Neural cell (in vitro differentiated cells): ENCODE measurements at regions not wholly inside any gene's neighbourhood (a gene's known extent, or its start where the extent isn't known, plus 50 kb on each side); places are given as distances from the start of the nearest gene placed in this dataset.

ENCODE experiments used
- H2AFZ ChIP-seq: fragments of 200-600, 300-800 bp; sonication (generic), shearing (Covaris generic); 2 replicates; pipeline ENCODE4 v1.6.0; 2014; ENCODE audit warnings: low read depth, mild to moderate bottlenecking, antibody characterized with exemption, low read length, moderate library complexity
- H3F3A ChIP-seq: fragments of 200-600 bp; shearing (Covaris generic); 2 replicates; pipeline ENCODE4 v1.6.1; 2016; ENCODE audit warnings: mild to moderate bottlenecking, moderate library complexity, mixed read lengths, antibody characterized with exemption, low read length; ENCODE audit not compliant: insufficient read depth, poor library complexity, severe bottlenecking
- H3K27ac ChIP-seq: fragments of 200-600, 300-800 bp; sonication (generic), shearing (Covaris generic); 2 replicates; pipeline ENCODE4 v1.5.1; 2014; ENCODE audit warnings: mild to moderate bottlenecking, low read length, moderate library complexity
- H3K27me3 ChIP-seq: fragments of 300-800, 200-600 bp; sonication (generic), shearing (Covaris generic); 2 replicates; pipeline ENCODE4 v1.6.0; 2014; ENCODE audit warnings: mild to moderate bottlenecking, low read depth, low read length, moderate library complexity; ENCODE audit not compliant: insufficient read depth
- H3K36me3 ChIP-seq: fragments of 300-800, 200-600 bp; sonication (generic), shearing (Covaris generic); 2 replicates; pipeline ENCODE4 v1.5.1; 2014; ENCODE audit warnings: mild to moderate bottlenecking, antibody characterized with exemption, low read length, moderate library complexity; ENCODE audit not compliant: insufficient read depth
- H3K4me2 ChIP-seq: fragments of 300-800, 200-600 bp; sonication (generic), shearing (Covaris generic); 2 replicates; pipeline ENCODE4 v1.6.0; 2014; ENCODE audit warnings: mild to moderate bottlenecking, low read length
- H3K4me3 ChIP-seq: fragments of 300-800, 200-600 bp; sonication (generic), shearing (Covaris generic); 2 replicates; pipeline ENCODE4 v1.5.1; 2014; ENCODE audit warnings: mild to moderate bottlenecking, low read length, moderate library complexity
- H3K79me2 ChIP-seq: fragments of 200-600 bp; shearing (Covaris generic); replicated peaks from 2 replicates; pipeline ENCODE4 v1.6.0; 2014; ENCODE audit warnings: mild to moderate bottlenecking, low read length, moderate library complexity; ENCODE audit not compliant: insufficient read depth
- H3K9ac ChIP-seq: fragments of 300-800, 200-600 bp; sonication (generic), shearing (Covaris generic); 2 replicates; pipeline ENCODE4 v1.6.1; 2016; ENCODE audit warnings: mild to moderate bottlenecking, low read length, mixed read lengths
- H3K9me2 ChIP-seq: fragments of 200-600 bp; shearing (Covaris generic); 2 replicates; pipeline ENCODE4 v1.6.1; 2016; ENCODE audit warnings: mild to moderate bottlenecking, low read length, mixed read lengths; ENCODE audit not compliant: insufficient read depth
- H3K9me3 ChIP-seq: fragments of 200-600, 300-800 bp; sonication (generic), shearing (Covaris generic); 2 replicates; pipeline ENCODE4 v1.6.1; 2016; ENCODE audit warnings: mild to moderate bottlenecking, mixed run types, low read length, moderate library complexity, mixed read lengths
- H4K20me1 ChIP-seq: fragments of 200-600 bp; shearing (Covaris generic); 2 replicates; pipeline ENCODE4 v1.6.1; 2016; ENCODE audit warnings: mild to moderate bottlenecking, mixed run types; ENCODE audit not compliant: insufficient read depth
- CTCF ChIP-seq: fragments of 450-650 bp; IDR thresholded peaks from 2 replicates; pipeline ENCODE4 v1.5.1; 2014; ENCODE audit warnings: antibody characterized with exemption, mild to moderate bottlenecking, moderate library complexity; ENCODE audit not compliant: poor library complexity, severe bottlenecking
- EP300 ChIP-seq: fragments of 450-650 bp; conservative IDR thresholded peaks from 2 replicates; pipeline ENCODE4 v1.6.1; 2014; ENCODE audit warnings: antibody characterized with exemption, mild to moderate bottlenecking, moderate library complexity; ENCODE audit not compliant: poor library complexity, severe bottlenecking
- EZH2 ChIP-seq: fragments of 200-600, 300-800 bp; shearing (Covaris generic), sonication (generic); IDR thresholded peaks from 2 replicates; pipeline ENCODE4 v1.6.1; 2014; ENCODE audit warnings: antibody characterized with exemption, low read length, borderline replicate concordance, mild to moderate bottlenecking; ENCODE audit not compliant: insufficient read depth, poor library complexity, severe bottlenecking
- MXI1 ChIP-seq: fragments of 450-650 bp; conservative IDR thresholded peaks from 2 replicates; pipeline ENCODE4 v1.6.1; 2014; ENCODE audit warnings: antibody characterized with exemption, mild to moderate bottlenecking; ENCODE audit not compliant: poor library complexity, severe bottlenecking
- POLR2AphosphoS5 ChIP-seq: IDR thresholded peaks from 2 replicates; pipeline ENCODE4 v1.6.1; 2012
- RAD21 ChIP-seq: fragments of 450-650 bp; conservative IDR thresholded peaks from 2 replicates; pipeline ENCODE4 v1.6.1; 2014; ENCODE audit warnings: antibody characterized with exemption, mild to moderate bottlenecking, moderate library complexity
- REST ChIP-seq: IDR thresholded peaks from 2 replicates; pipeline ENCODE4 v1.6.1; 2012; ENCODE audit warnings: borderline replicate concordance
- SMC3 ChIP-seq: fragments of 450-650 bp; conservative IDR thresholded peaks from 2 replicates; pipeline ENCODE4 v1.6.1; 2014; ENCODE audit warnings: antibody characterized with exemption, mild to moderate bottlenecking, moderate library complexity; ENCODE audit not compliant: poor library complexity
- TAF1 ChIP-seq: IDR thresholded peaks from 2 replicates; pipeline ENCODE4 v1.6.1; 2012; ENCODE audit warnings: low read depth

GRCh38 chr7:81053623-81054022 lies 134.8 kb upstream of the SEMA3C start:
- Histone ChIP-seq H3K27me3 (no peaks in the 10 kb centered on the region), H3K36me3 (no peaks in the 10 kb centered on the region), H3K27ac (no peak overlapping the region), H3F3A (no peaks in the 10 kb centered on the region), H2AFZ (no peak overlapping the region), H3K9me3 (no peaks in the 10 kb centered on the region), H3K4me2 (no peak overlapping the region), H3K9me2 (no peaks in the 10 kb centered on the region), H4K20me1 (no peaks in the 10 kb centered on the region), H3K9ac (no peak overlapping the region), H3K4me3 (no peak overlapping the region), H3K79me2 (no peaks in the 10 kb centered on the region)
- TF ChIP-seq CTCF, result no peak
- TF ChIP-seq REST, result no peak
- no peak for TF ChIP-seq SMC3
- no peak for TF ChIP-seq TAF1
- no peak for TF ChIP-seq POLR2AphosphoS5
- no peak for TF ChIP-seq MXI1
- no peak for TF ChIP-seq RAD21
- TF ChIP-seq EP300, result no peak
- no peak for TF ChIP-seq EZH2

GRCh38 chr7:81051811-81052413 lies 133.1 kb upstream of the SEMA3C start:
- no peak overlapping the region for H3K4me2 ChIP-seq
- no peak for TF ChIP-seq SMC3
- TF ChIP-seq TAF1, result no peak
- TF ChIP-seq EZH2, result no peak
- no peak for TF ChIP-seq POLR2AphosphoS5
- TF ChIP-seq EP300, result no peak
- no peak for TF ChIP-seq RAD21
- no peak for TF ChIP-seq MXI1
- TF ChIP-seq REST, result no peak
- peaks cover 6% of the 10 kb centered on the region for H3K9me3 ChIP-seq
- no peak overlapping the region for H3K4me3 ChIP-seq
- no peak overlapping the region for H3K9ac ChIP-seq
- no peak overlapping the region for H3K27ac ChIP-seq
- H2AFZ ChIP-seq, result no peak overlapping the region
- H4K20me1 ChIP-seq, result no peaks in the 10 kb centered on the region
- no peaks in the 10 kb centered on the region for H3K36me3 ChIP-seq
- H3F3A ChIP-seq, result no peaks in the 10 kb centered on the region
- H3K79me2 ChIP-seq, result no peaks in the 10 kb centered on the region
- no peaks in the 10 kb centered on the region for H3K9me2 ChIP-seq
- H3K27me3 ChIP-seq, result no peaks in the 10 kb centered on the region
